Smooth muscle cell (in vitro differentiated cells): ENCODE measurements at regions not wholly inside any gene's neighbourhood (a gene's known extent, or its start where the extent isn't known, plus 50 kb on each side); places are given as distances from the start of the nearest gene placed in this dataset.

Experiments used
- DNase-seq: peaks from one replicate; lab custom pipeline; 2025; ENCODE audit not compliant: unreplicated experiment; lab: John Stamatoyannopoulos, UW
- H2AFZ ChIP-seq: fragments of 200-600 bp; sonication (generic); 2 replicates; pipeline ENCODE4 v1.6.0; 2016; ENCODE audit warnings: antibody characterized with exemption, low read depth, mild to moderate bottlenecking
- H3F3A ChIP-seq: fragments of 200-600 bp; sonication (generic); 2 replicates; pipeline ENCODE4 v1.6.0; 2017; ENCODE audit warnings: antibody characterized with exemption, low read depth
- H3K27ac ChIP-seq: fragments of 200-600 bp; sonication (generic); 2 replicates; pipeline ENCODE4 v1.5.1; 2016; ENCODE audit warnings: low read depth, mild to moderate bottlenecking
- H3K27me3 ChIP-seq: fragments of 200-600 bp; sonication (generic); 2 replicates; pipeline ENCODE4 v1.6.1; 2016; ENCODE audit warnings: low read depth, mild to moderate bottlenecking
- H3K36me3 ChIP-seq: fragments of 200-600 bp; sonication (generic); 2 replicates; pipeline ENCODE4 v1.5.1; 2016; ENCODE audit warnings: low read depth
- H3K4me1 ChIP-seq: fragments of 200-600 bp; sonication (generic); 2 replicates; pipeline ENCODE4 v1.5.1; 2016; ENCODE audit warnings: low read depth
- H3K4me2 ChIP-seq: fragments of 200-600 bp; sonication (generic); 2 replicates; pipeline ENCODE4 v1.6.0; 2016; ENCODE audit warnings: mild to moderate bottlenecking
- H3K4me3 ChIP-seq: fragments of 200-600 bp; sonication (generic); 2 replicates; pipeline ENCODE4 v1.5.1; 2016; ENCODE audit warnings: mild to moderate bottlenecking
- H3K79me2 ChIP-seq: fragments of 200-600 bp; sonication (generic); 2 replicates; pipeline ENCODE4 v1.6.0; 2016; ENCODE audit warnings: low read depth, mild to moderate bottlenecking
- H3K9ac ChIP-seq: fragments of 200-600 bp; sonication (generic); 2 replicates; pipeline ENCODE4 v1.6.0; 2016; ENCODE audit warnings: low read depth
- H3K9me3 ChIP-seq: fragments of 200-600 bp; sonication (generic); replicated peaks from 2 replicates; pipeline ENCODE4 v1.5.1; 2016; ENCODE audit warnings: low read depth
- H4K20me1 ChIP-seq: fragments of 200-600 bp; sonication (generic); 2 replicates; pipeline ENCODE4 v1.6.0; 2016; ENCODE audit warnings: low read depth
- WGBS: methylation state at CpG from one replicate; pipeline ENCODE4 v1.1.7; 2016; ENCODE audit warnings: low lambda C conversion rate; 5-methylcytosine and 5-hydroxymethylcytosine counted together
- TF ChIP-seq, protein P1 (sequence below): fragments of 200-600 bp; sonication (generic); IDR thresholded peaks from 2 replicates; pipeline ENCODE4 v1.5.1; 2017; ENCODE audit warnings: borderline replicate concordance, mild to moderate bottlenecking, antibody characterized with exemption; ENCODE audit not compliant: insufficient read depth, poor library complexity, severe bottlenecking

DNA sequence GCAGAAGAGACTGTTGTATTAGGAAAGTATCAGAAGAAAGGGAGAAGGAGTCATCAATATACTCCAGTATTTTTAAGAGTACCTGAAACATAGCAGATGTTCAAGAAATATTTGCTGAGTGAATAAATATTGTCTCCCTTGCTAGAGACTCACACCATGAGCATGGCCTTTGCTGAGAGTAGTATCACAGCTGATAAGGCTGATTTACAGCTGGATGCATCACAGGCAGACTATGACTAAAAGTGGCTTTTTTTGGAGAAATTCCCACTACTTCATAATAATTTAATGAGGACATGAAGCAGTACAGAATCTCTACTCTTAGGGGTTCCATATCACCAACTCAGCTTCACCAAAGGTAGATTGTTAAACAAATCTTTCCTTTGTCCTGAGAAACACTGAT lies 373.3 kb downstream of the RBM43 start:
- DNase-seq = no peak
- no peak overlapping the region for H2AFZ ChIP-seq
- no peaks in the 10 kb centered on the region for H3K27me3 ChIP-seq
- H3K79me2 ChIP-seq = no peaks in the 10 kb centered on the region
- H3K4me3 ChIP-seq = no peak overlapping the region
- no peaks in the 10 kb centered on the region for H3F3A ChIP-seq
- no peaks in the 10 kb centered on the region for H3K36me3 ChIP-seq
- peaks cover 10% of the 10 kb centered on the region for H3K4me1 ChIP-seq
- H3K9me3 ChIP-seq = no peaks in the 10 kb centered on the region
- TF ChIP-seq, protein P1, sequence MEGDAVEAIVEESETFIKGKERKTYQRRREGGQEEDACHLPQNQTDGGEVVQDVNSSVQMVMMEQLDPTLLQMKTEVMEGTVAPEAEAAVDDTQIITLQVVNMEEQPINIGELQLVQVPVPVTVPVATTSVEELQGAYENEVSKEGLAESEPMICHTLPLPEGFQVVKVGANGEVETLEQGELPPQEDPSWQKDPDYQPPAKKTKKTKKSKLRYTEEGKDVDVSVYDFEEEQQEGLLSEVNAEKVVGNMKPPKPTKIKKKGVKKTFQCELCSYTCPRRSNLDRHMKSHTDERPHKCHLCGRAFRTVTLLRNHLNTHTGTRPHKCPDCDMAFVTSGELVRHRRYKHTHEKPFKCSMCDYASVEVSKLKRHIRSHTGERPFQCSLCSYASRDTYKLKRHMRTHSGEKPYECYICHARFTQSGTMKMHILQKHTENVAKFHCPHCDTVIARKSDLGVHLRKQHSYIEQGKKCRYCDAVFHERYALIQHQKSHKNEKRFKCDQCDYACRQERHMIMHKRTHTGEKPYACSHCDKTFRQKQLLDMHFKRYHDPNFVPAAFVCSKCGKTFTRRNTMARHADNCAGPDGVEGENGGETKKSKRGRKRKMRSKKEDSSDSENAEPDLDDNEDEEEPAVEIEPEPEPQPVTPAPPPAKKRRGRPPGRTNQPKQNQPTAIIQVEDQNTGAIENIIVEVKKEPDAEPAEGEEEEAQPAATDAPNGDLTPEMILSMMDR = no peak
- peak overlapping the region; percentile 14 for H3K4me2 ChIP-seq
- peak overlapping the region; percentile 46 for H3K27ac ChIP-seq
- no peak overlapping the region for H3K9ac ChIP-seq
- no peaks in the 10 kb centered on the region for H4K20me1 ChIP-seq

DNA sequence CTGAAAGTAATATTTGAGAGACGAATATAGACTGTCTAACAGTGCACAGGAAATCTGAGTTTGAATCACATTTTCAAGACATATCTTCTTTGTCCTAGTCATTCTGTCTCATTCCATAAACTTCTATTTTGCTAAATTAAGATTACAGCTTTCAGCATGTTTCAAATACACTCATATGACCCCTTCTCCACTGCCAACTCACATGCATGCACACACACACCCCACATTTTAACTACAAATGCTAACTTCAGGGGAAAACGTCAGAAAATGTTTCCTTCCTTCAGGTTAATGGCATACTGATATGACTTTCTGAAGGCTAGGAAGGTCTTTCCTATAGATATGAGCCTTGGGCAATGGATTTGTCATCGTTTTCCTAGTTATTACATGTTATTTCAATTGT lies 373.7 kb downstream of the RBM43 start:
- H2AFZ ChIP-seq = no peak overlapping the region
- H3K4me1 ChIP-seq = peaks cover 10% of the 10 kb centered on the region
- H3K9ac ChIP-seq = no peak overlapping the region
- no peaks in the 10 kb centered on the region for H3K9me3 ChIP-seq
- H3K79me2 ChIP-seq = no peaks in the 10 kb centered on the region
- H4K20me1 ChIP-seq = no peaks in the 10 kb centered on the region
- H3K27me3 ChIP-seq = no peaks in the 10 kb centered on the region
- H3K4me3 ChIP-seq = no peak overlapping the region
- no peaks in the 10 kb centered on the region for H3K36me3 ChIP-seq
- H3F3A ChIP-seq = no peaks in the 10 kb centered on the region
- TF ChIP-seq, protein P1 = no peak
- 66% methylated on average over 3 of the region's 3 CpGs for WGBS
- DNase-seq = no peak
- H3K27ac ChIP-seq = peak overlapping the region; percentile 46
- peak overlapping the region; percentile 14 for H3K4me2 ChIP-seq

DNA sequence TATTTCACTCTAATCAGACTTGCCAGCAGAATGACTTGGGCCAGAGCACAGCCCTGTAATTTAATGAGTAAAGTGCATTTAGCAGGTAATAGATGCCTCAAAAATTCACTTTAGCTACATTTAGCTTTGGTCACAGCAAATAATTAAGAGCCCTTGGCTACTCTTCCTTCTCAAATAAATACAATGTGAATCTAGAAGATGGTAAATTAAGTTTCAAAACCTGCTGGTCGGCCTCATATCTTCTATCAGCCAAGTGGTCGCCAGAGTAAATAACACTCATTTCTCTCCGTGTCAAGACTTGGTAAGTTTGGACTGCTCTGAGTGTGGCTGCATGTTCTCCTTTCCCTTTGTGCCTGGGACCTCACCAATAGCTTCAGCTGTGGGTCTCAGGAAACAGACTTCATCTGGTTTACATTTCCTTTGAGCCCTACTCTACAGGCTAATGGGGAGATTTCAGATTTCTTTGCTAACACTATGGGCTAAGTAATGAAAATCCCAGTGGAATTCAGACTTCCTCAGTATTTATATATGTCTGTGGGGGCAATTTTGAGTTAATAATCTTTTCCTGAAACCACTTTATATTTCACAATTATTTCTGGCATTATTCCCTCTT lies 375.8 kb downstream of the RBM43 start:
- no peak overlapping the region for H3K9ac ChIP-seq
- H3K79me2 ChIP-seq = no peaks in the 10 kb centered on the region
- H3K9me3 ChIP-seq = no peaks in the 10 kb centered on the region
- TF ChIP-seq, protein P1 = no peak
- peak overlapping the region; percentile 46 for H3K4me2 ChIP-seq
- H3K4me1 ChIP-seq = peaks cover 10% of the 10 kb centered on the region
- no peaks in the 10 kb centered on the region for H4K20me1 ChIP-seq
- no peaks in the 10 kb centered on the region for H3F3A ChIP-seq
- no peaks in the 10 kb centered on the region for H3K36me3 ChIP-seq
- H3K27me3 ChIP-seq = no peaks in the 10 kb centered on the region
- peak overlapping the region; percentile 65 for H3K27ac ChIP-seq
- no peak overlapping the region for H2AFZ ChIP-seq
- no peak overlapping the region for H3K4me3 ChIP-seq
- no peak for DNase-seq
- 27% methylated on average over 3 of the region's 3 CpGs for WGBS

DNA sequence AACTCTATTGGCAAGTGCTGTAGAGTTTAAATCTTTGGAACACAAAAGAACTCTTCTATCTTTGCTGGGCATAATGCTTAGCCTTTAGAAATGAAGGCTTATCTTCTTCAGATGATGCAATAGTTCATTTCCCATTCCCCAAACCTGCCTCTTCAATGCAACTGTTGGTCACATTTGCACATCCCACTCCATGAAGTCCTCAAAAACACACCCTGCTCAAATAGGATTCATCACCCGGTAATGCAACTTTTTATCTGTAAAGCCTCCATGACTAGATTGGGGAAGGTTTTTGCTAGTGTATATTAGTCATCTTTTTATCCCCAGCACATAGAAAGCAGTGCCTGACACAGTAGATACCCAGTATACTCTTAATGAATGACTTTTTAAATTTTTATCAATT lies 376.4 kb downstream of the RBM43 start:
- no peaks in the 10 kb centered on the region for H3K79me2 ChIP-seq
- peak overlapping the region; percentile 46 for H3K4me2 ChIP-seq
- no peaks in the 10 kb centered on the region for H4K20me1 ChIP-seq
- peak overlapping the region; percentile 65 for H3K27ac ChIP-seq
- 15% methylated on average over 1 of the region's 1 CpG for WGBS
- no peak overlapping the region for H2AFZ ChIP-seq
- no peak overlapping the region for H3K9ac ChIP-seq
- no peaks in the 10 kb centered on the region for H3K36me3 ChIP-seq
- no peak for DNase-seq
- H3K27me3 ChIP-seq = no peaks in the 10 kb centered on the region
- no peak overlapping the region for H3K4me3 ChIP-seq
- H3F3A ChIP-seq = no peaks in the 10 kb centered on the region
- TF ChIP-seq, protein P1 = no peak
- H3K4me1 ChIP-seq = peaks cover 10% of the 10 kb centered on the region
- no peaks in the 10 kb centered on the region for H3K9me3 ChIP-seq
